ENCODE measurements at regions not wholly inside any gene's neighbourhood (a gene's known extent, or its start where the extent isn't known, plus 50 kb on each side); places are given as distances from the start of the nearest gene placed in this dataset.

DNA sequence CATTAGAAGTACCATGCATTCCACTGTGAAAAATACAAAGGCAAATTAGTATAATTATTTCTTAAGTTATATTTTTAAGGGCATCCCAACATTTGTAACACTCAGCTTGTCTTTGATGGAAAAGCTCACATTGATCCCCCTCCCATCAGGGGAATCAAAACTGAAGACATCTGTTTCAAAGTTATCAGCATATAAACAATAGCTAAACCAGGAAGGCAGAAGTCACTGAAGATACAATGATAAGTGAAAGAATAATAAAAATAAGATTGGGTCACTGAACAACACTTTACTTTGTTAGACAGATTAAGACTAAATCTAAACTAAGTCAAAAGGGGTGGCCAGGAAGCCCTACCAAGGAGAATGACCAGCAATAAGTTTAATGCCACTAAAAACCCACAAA, 801.9 kb upstream of the ACO1 start:
- intact Hi-C loops (cut with micrococcal nuclease; ENCODE audit: unreplicated experiment), result no loop called here
- Mint-ChIP-seq H3K9me3 (ENCODE audit: unreplicated experiment) (no peaks in the 10 kb centered on the region), H3K36me3 (ENCODE audit: insufficient read depth, unreplicated experiment) (no peaks in the 10 kb centered on the region), H3K27me3 (ENCODE audit: insufficient read depth, unreplicated experiment) (no peaks in the 10 kb centered on the region), H3K4me3 (ENCODE audit: unreplicated experiment) (no peak overlapping the region), H3K4me1 (ENCODE audit: low read depth, unreplicated experiment) (no peaks in the 10 kb centered on the region), H3K27ac (ENCODE audit: unreplicated experiment) (no peak overlapping the region)
- POLR2A ChIA-PET, result no interaction called here
- Histone ChIP-seq H3K27me3 (replicated peaks; ENCODE audit: control insufficient read depth, insufficient read depth, low read length) (no peaks in the 10 kb centered on the region), H3K4me1 (no peaks in the 10 kb centered on the region), H3K9me3 (no peaks in the 10 kb centered on the region), H3K36me3 (ENCODE audit: control insufficient read depth, insufficient read depth, low read length) (no peaks in the 10 kb centered on the region), H3K4me3 (ENCODE audit: low read depth, low read length) (no peak overlapping the region)
- CTCF ChIA-PET, result no interaction called here
- TF ChIP-seq, protein P1, sequence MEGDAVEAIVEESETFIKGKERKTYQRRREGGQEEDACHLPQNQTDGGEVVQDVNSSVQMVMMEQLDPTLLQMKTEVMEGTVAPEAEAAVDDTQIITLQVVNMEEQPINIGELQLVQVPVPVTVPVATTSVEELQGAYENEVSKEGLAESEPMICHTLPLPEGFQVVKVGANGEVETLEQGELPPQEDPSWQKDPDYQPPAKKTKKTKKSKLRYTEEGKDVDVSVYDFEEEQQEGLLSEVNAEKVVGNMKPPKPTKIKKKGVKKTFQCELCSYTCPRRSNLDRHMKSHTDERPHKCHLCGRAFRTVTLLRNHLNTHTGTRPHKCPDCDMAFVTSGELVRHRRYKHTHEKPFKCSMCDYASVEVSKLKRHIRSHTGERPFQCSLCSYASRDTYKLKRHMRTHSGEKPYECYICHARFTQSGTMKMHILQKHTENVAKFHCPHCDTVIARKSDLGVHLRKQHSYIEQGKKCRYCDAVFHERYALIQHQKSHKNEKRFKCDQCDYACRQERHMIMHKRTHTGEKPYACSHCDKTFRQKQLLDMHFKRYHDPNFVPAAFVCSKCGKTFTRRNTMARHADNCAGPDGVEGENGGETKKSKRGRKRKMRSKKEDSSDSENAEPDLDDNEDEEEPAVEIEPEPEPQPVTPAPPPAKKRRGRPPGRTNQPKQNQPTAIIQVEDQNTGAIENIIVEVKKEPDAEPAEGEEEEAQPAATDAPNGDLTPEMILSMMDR (IDR thresholded peaks at IDR 0.05; ENCODE audit: insufficient read depth in 1 of 2, low read depth in 1 of 2, low read length in 1 of 2, severe bottlenecking in 1 of 2, unreplicated experiment in 1 of 2), result no peak
- no TSS peak for BruUV-seq (replicated peaks)
- DNase-seq, result no peak

DNA sequence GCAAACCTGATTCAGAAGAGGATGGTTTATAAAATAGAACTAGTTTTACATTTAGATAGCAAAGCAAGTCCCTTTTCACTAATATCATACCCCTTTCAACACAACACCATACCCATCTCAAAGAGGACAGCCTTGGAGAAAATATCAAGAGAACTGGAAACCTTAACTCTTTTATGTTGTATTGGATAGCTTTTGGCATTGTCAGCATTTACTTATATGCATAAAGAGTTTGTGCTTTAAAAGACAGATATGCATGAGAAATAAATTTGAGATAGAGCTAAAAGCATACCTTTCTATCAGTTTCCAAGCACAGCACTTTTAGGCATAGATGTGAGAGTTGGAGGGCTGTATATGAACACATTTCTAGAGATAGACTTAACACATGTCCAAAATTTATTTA, 799.3 kb upstream of the ACO1 start:
- no peaks in the 10 kb centered on the region for H3K27me3 ChIP-seq (replicated peaks; ENCODE audit: control insufficient read depth, insufficient read depth, low read length)
- TF ChIP-seq, protein P1 (IDR thresholded peaks at IDR 0.05; ENCODE audit: insufficient read depth in 1 of 2, low read depth in 1 of 2, low read length in 1 of 2, severe bottlenecking in 1 of 2, unreplicated experiment in 1 of 2), result no peak
- H3K27ac Mint-ChIP-seq (ENCODE audit: unreplicated experiment), result no peak overlapping the region
- H3K27me3 Mint-ChIP-seq (ENCODE audit: insufficient read depth, unreplicated experiment), result no peaks in the 10 kb centered on the region
- H3K4me1 Mint-ChIP-seq (ENCODE audit: low read depth, unreplicated experiment), result no peaks in the 10 kb centered on the region
- CTCF ChIA-PET, result no interaction called here
- H3K36me3 ChIP-seq (ENCODE audit: control insufficient read depth, insufficient read depth, low read length), result no peaks in the 10 kb centered on the region
- POLR2A ChIA-PET, result no interaction called here
- no TSS peak for BruUV-seq (replicated peaks)
- no peak for DNase-seq
- intact Hi-C loops (cut with micrococcal nuclease; ENCODE audit: unreplicated experiment), result no loop called here
- H3K4me3 Mint-ChIP-seq (ENCODE audit: unreplicated experiment), result no peak overlapping the region
- no peaks in the 10 kb centered on the region for H3K4me1 ChIP-seq
- H3K36me3 Mint-ChIP-seq (ENCODE audit: insufficient read depth, unreplicated experiment), result no peaks in the 10 kb centered on the region
- H3K9me3 Mint-ChIP-seq (ENCODE audit: unreplicated experiment), result no peaks in the 10 kb centered on the region
- H3K4me3 ChIP-seq (ENCODE audit: low read depth, low read length), result no peak overlapping the region
- no peaks in the 10 kb centered on the region for H3K9me3 ChIP-seq

DNA sequence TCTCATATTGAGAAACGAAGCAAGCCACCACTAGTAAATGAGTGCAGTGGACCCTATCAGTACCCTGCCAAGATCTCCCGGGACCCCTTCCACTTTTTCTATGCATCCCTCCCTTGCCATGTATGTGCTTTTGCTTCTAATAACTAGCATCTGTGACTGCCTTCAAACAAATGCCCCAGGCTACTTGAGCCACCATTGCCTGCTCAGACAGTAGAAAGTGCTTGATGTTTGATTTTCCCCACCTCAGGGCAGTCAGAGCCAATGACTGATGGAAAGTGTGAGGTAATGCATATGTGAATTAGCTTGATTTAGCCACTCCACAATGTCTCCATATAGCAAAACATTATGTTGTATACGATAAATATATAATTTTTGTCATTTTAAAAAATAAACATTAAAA, 797.3 kb upstream of the ACO1 start:
- BruUV-seq (replicated peaks), result no TSS peak
- TF ChIP-seq, protein P1 (IDR thresholded peaks at IDR 0.05; ENCODE audit: insufficient read depth in 1 of 2, low read depth in 1 of 2, low read length in 1 of 2, severe bottlenecking in 1 of 2, unreplicated experiment in 1 of 2), result no peak
- intact Hi-C loops (cut with micrococcal nuclease; ENCODE audit: unreplicated experiment), result no loop called here
- Histone ChIP-seq H3K4me3 (ENCODE audit: low read depth, low read length) (no peak overlapping the region), H3K36me3 (ENCODE audit: control insufficient read depth, insufficient read depth, low read length) (no peaks in the 10 kb centered on the region), H3K9me3 (no peaks in the 10 kb centered on the region), H3K4me1 (no peaks in the 10 kb centered on the region), H3K27me3 (replicated peaks; ENCODE audit: control insufficient read depth, insufficient read depth, low read length) (no peaks in the 10 kb centered on the region)
- no peaks in the 10 kb centered on the region for H3K36me3 Mint-ChIP-seq (ENCODE audit: insufficient read depth, unreplicated experiment)
- H3K9me3 Mint-ChIP-seq (ENCODE audit: unreplicated experiment), result no peaks in the 10 kb centered on the region
- no peaks in the 10 kb centered on the region for H3K27me3 Mint-ChIP-seq (ENCODE audit: insufficient read depth, unreplicated experiment)
- no peak overlapping the region for H3K27ac Mint-ChIP-seq (ENCODE audit: unreplicated experiment)
- ChIA-PET POLR2A (no interaction called here), CTCF (no interaction called here)
- H3K4me1 Mint-ChIP-seq (ENCODE audit: low read depth, unreplicated experiment), result no peaks in the 10 kb centered on the region
- H3K4me3 Mint-ChIP-seq (ENCODE audit: unreplicated experiment), result no peak overlapping the region
- DNase-seq, result no peak
